ENCODE measurements at regions not wholly inside any gene's neighbourhood (a gene's known extent, or its start where the extent isn't known, plus 50 kb on each side); places are given as distances from the start of the nearest gene placed in this dataset.

DNA sequence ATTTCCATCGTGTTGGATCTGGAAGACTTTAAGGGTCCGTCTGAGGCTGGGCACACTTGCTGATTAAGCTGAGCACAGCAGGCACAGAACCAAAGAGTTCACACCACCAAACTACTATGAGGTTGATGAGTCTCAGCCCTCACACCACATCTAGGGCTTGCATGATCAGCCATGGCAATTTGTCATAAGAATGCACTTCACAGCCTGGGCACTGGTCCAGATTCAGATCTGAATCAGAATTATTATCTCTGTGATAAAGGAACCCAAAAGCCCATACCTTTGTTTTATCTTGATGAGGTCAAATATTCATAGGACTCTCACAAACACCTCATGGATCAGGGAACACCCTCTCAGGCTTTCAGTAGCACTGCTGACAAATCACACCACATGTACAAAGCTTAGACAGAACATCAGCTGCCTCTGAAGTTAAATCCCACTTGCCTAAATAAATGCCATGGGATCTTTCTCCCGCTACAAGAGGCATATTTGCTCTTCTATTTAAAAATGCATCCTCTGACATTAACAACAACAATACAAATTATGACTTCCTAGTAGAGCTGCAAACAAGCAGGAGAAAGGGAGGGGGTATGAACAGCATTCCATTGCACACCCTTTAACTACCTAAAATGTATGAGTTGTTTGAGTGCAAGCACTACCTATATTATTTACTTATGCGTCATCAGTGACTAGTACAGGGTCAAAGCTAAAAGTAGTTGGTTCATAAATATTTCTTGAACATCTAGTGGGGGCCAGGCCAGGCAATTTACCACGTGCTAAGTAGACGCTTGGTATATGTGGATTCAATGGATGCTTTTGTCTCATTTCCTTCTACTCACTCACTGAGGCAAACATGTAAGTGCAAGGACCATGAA, 186.3 kb upstream of the FGF13 start:
- H3K9me3 Mint-ChIP-seq, result no peaks in the 10 kb centered on the region
- DNase-seq (ENCODE audit: low spot score), result no peak
- peaks cover 4% of the 10 kb centered on the region for H3K27me3 Mint-ChIP-seq (ENCODE audit: insufficient read depth, low read depth)
- Histone ChIP-seq H3K4me3 (no peak overlapping the region), H3K27me3 (no peaks in the 10 kb centered on the region), H3F3A (ENCODE audit: low read depth) (no peaks in the 10 kb centered on the region), H3K4me2 (no peak overlapping the region), H3K36me3 (no peaks in the 10 kb centered on the region), H4K20me1 (ENCODE audit: low read depth) (no peaks in the 10 kb centered on the region), H2AFZ (replicated peaks) (no peak overlapping the region), H3K79me2 (ENCODE audit: low read depth) (no peaks in the 10 kb centered on the region), H3K9ac (no peak overlapping the region), H3K9me3 (ENCODE audit: low read depth) (no peaks in the 10 kb centered on the region), H3K4me1 (no peaks in the 10 kb centered on the region), H3K27ac (no peak overlapping the region)
- no peak overlapping the region for H3K27ac Mint-ChIP-seq
- TF ChIP-seq, protein P1, sequence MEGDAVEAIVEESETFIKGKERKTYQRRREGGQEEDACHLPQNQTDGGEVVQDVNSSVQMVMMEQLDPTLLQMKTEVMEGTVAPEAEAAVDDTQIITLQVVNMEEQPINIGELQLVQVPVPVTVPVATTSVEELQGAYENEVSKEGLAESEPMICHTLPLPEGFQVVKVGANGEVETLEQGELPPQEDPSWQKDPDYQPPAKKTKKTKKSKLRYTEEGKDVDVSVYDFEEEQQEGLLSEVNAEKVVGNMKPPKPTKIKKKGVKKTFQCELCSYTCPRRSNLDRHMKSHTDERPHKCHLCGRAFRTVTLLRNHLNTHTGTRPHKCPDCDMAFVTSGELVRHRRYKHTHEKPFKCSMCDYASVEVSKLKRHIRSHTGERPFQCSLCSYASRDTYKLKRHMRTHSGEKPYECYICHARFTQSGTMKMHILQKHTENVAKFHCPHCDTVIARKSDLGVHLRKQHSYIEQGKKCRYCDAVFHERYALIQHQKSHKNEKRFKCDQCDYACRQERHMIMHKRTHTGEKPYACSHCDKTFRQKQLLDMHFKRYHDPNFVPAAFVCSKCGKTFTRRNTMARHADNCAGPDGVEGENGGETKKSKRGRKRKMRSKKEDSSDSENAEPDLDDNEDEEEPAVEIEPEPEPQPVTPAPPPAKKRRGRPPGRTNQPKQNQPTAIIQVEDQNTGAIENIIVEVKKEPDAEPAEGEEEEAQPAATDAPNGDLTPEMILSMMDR (IDR thresholded peaks at IDR 0.05), result no peak
- TF ChIP-seq EZH2phosphoT487 (IDR thresholded peaks at IDR 0.05) (no peak), EZH2 (IDR thresholded peaks at IDR 0.05) (no peak)
- H3K36me3 Mint-ChIP-seq, result no peaks in the 10 kb centered on the region
- H3K4me3 Mint-ChIP-seq, result no peak overlapping the region
- peaks cover 9% of the 10 kb centered on the region for H3K4me1 Mint-ChIP-seq

DNA sequence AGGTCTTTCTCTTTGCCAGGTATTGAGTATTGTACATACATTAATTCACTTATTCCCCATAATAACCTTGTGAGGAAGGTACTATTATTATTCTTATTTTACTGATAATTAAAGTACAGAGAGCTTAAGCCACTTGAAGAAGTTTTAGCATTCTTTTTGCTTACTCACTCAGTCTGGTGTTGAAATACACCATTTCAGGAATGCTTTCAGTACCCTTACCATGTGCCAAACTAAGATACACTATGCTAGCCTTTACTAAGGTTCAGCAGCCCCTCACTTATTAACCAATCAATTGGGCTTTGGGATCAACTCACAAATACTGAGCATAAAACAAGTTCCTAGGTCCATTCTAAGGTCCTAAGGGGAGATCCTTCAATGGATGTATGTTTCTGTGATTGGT, 179.0 kb upstream of the FGF13 start:
- Histone ChIP-seq H4K20me1 (ENCODE audit: low read depth) (no peaks in the 10 kb centered on the region), H3K9ac (no peak overlapping the region), H3K4me1 (no peaks in the 10 kb centered on the region), H3K27me3 (no peaks in the 10 kb centered on the region), H3K79me2 (ENCODE audit: low read depth) (no peaks in the 10 kb centered on the region), H3K27ac (no peak overlapping the region), H3F3A (ENCODE audit: low read depth) (no peaks in the 10 kb centered on the region), H3K9me3 (ENCODE audit: low read depth) (no peaks in the 10 kb centered on the region), H3K36me3 (no peaks in the 10 kb centered on the region), H2AFZ (replicated peaks) (no peak overlapping the region), H3K4me2 (no peak overlapping the region), H3K4me3 (no peak overlapping the region)
- DNase-seq (ENCODE audit: low spot score), result no peak
- H3K36me3 Mint-ChIP-seq, result no peaks in the 10 kb centered on the region
- no peak overlapping the region for H3K27ac Mint-ChIP-seq
- H3K4me1 Mint-ChIP-seq, result peaks cover 3% of the 10 kb centered on the region
- no peaks in the 10 kb centered on the region for H3K27me3 Mint-ChIP-seq (ENCODE audit: insufficient read depth, low read depth)
- H3K4me3 Mint-ChIP-seq, result no peak overlapping the region
- TF ChIP-seq EZH2phosphoT487 (IDR thresholded peaks at IDR 0.05) (no peak), EZH2 (IDR thresholded peaks at IDR 0.05) (no peak)
- TF ChIP-seq, protein P1 (IDR thresholded peaks at IDR 0.05), result no peak
- H3K9me3 Mint-ChIP-seq, result peaks cover under 1% of the 10 kb centered on the region

DNA sequence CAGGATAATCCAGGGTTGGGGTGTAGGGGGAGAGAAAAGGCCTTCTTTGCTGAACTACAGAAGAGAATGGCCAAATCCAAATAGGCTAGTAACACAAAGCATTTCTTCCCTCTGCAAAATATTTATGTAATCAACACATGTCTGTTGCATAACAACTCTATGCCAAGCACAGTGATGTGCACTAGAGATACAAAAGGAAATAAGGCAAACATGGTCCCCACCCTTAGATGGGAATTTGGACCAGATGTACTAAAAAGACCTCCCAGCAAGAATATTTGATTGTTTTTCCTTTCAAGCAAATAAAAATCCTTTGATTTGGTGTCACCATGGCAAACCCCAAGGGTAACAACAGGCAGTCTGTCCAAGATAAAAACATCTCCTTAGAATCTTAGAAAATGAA, 177.6 kb upstream of the FGF13 start:
- H3K4me1 ChIP-seq, result no peaks in the 10 kb centered on the region
- H3K4me1 Mint-ChIP-seq, result peaks cover 3% of the 10 kb centered on the region
- no peak overlapping the region for H3K4me3 Mint-ChIP-seq
- no peak overlapping the region for H3K4me2 ChIP-seq
- H4K20me1 ChIP-seq (ENCODE audit: low read depth), result no peaks in the 10 kb centered on the region
- no peak overlapping the region for H3K27ac Mint-ChIP-seq
- no peaks in the 10 kb centered on the region for H3K27me3 Mint-ChIP-seq (ENCODE audit: insufficient read depth, low read depth)
- TF ChIP-seq, protein P1 (IDR thresholded peaks at IDR 0.05), result no peak
- TF ChIP-seq EZH2phosphoT487 (IDR thresholded peaks at IDR 0.05), result no peak
- H3K79me2 ChIP-seq (ENCODE audit: low read depth), result no peaks in the 10 kb centered on the region
- H3K36me3 Mint-ChIP-seq, result no peaks in the 10 kb centered on the region
- DNase-seq (ENCODE audit: low spot score), result no peak
- H3F3A ChIP-seq (ENCODE audit: low read depth), result no peaks in the 10 kb centered on the region
- H3K36me3 ChIP-seq, result no peaks in the 10 kb centered on the region
- no peaks in the 10 kb centered on the region for H3K27me3 ChIP-seq
- no peaks in the 10 kb centered on the region for H3K9me3 ChIP-seq (ENCODE audit: low read depth)
- no peak overlapping the region for H3K9ac ChIP-seq
- H3K27ac ChIP-seq, result no peak overlapping the region
- peaks cover 2% of the 10 kb centered on the region for H3K9me3 Mint-ChIP-seq
- H3K4me3 ChIP-seq, result no peak overlapping the region
- no peak overlapping the region for H2AFZ ChIP-seq (replicated peaks)
